NCI-H2196 (cell line): ENCODE measurements at regions not wholly inside any gene's neighbourhood (a gene's known extent, or its start where the extent isn't known, plus 50 kb on each side); places are given as distances from the start of the nearest gene placed in this dataset.
A peak's percentile ranks its signal among the peaks of the same experiment; 100 is the strongest.

Source experiments
- DNase-seq: peaks from one replicate; lab custom pipeline; 2025; ENCODE audit not compliant: unreplicated experiment; lab: John Stamatoyannopoulos, UW

- no peak for DNase-seq
Measured at GRCh38 chr18:39685303-39685902, 2119.8 kb upstream of the CELF4 start.

- no peak for DNase-seq
Measured at GRCh38 chr18:39681061-39681460, 2115.5 kb upstream of the CELF4 start.

- DNase-seq = no peak
Measured at GRCh38 chr18:39675906-39676305, 2110.3 kb upstream of the CELF4 start.

- DNase-seq = no peak
Measured at GRCh38 chr18:39675368-39675767, 2109.8 kb upstream of the CELF4 start.

DNA sequence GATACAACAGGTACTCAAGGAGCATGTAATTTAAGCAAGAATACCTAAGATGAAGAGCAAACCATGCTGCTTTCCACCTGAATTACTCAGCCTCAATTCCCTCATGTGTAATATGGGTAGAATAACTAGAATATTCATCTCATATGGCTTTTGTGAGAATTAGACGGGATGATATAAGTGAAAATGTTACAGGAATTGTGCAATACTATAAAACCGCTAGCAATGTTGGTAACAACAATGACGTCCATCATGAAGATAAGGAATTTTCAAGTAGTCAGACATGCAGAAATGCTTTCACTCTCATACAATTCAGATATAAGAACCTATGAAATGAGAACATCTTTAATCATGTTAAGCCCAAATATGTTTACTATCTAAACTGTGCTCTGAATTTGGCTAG lies 2106.6 kb upstream of the CELF4 start:
- DNase-seq = no peak

- DNase-seq = no peak
Measured at GRCh38 chr18:39667905-39668304, 2102.3 kb upstream of the CELF4 start.

DNA sequence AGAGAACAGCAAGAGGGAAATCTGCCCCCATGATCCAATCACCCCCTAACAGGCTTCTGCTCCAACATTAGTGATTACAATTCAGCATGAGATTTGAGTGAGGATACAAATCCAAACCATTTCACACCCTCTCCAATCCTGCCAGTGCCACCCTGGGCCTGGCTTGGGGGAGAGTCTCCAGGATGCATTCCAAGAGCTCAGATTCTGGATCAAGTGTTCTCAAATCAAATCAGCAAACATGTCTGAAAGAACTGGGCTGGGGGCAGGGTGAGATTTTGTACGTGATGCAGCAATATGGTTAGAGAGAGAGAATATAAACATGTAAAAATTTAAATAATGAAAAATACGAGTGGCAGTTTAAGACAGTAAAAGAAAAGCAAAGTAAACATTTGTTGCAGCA lies 2100.9 kb upstream of the CELF4 start:
- DNase-seq = no peak

GRCh38 chr18:39661856-39662366 lies 2096.3 kb upstream of the CELF4 start:
- no peak for DNase-seq

GRCh38 chr18:39660141-39660540 lies 2094.5 kb upstream of the CELF4 start:
- no peak for DNase-seq

- DNase-seq = no peak
Measured at GRCh38 chr18:39655341-39655740, 2089.7 kb upstream of the CELF4 start.

- DNase-seq = no peak
Measured at GRCh38 chr18:39653221-39653620, 2087.6 kb upstream of the CELF4 start.

- no peak for DNase-seq
Measured at GRCh38 chr18:39648616-39649015, 2083.0 kb upstream of the CELF4 start.

GRCh38 chr18:39647627-39648534 lies 2082.3 kb upstream of the CELF4 start:
- DNase-seq = peak; percentile 64

GRCh38 chr18:39638224-39638623 lies 2072.6 kb upstream of the CELF4 start:
- no peak for DNase-seq

DNA sequence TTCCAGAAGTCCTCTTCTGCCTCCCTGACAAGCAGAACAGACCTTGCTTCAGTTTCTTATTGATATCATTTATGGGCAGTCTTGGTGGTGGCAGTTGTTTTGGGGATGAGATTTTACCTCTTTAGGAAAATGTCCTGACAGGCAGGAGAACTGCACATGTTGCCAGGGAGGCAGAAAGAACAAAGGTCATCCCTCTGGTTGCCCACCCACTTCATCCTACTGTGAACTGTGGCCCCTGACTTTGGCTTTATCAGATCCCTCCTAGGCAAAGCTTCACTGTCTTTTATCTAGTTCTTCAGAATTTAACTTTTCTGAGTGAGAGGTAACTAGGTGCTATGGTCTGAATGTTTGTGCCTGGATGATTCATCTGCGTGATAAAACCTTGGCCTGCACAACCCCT lies 2071.3 kb upstream of the CELF4 start:
- DNase-seq = no peak

DNA sequence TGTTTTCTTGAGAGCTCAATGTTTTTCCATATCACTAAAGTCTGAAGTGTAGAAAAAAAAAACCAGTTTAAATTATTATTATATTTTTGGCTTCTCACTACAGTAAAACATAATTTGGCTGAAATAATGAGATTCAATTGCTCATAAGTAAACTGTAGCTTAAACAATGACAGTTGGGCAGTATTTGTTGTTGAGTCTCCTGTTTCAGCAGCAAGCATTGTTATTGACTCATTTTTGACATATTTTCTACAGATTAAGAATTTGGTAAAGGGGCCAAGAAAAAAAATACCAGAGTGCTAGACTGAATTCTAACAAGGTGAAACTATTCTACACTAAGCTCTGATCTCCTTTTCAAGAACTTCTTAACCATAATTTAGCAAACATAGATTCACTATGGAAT lies 2070.4 kb upstream of the CELF4 start:
- no peak for DNase-seq

DNA sequence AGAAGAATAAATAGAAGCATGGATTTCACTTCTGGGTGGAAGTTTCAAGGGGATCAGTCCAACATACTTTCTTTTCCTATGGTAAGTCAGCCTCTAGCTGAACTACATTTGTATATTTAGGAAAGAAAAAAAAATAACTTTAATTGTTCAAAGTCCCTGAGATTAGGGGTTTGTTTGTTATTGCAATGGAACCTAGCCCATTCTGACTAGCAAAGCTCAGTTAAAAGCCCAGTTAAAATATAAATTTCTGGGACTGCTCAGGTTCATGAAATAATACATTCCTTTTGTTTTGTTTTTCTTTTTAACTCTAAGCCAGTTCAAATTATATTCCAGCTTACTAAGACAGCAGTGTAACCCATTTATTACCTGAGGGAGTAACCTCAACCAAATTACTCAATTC lies 2069.6 kb upstream of the CELF4 start:
- DNase-seq = no peak

DNA sequence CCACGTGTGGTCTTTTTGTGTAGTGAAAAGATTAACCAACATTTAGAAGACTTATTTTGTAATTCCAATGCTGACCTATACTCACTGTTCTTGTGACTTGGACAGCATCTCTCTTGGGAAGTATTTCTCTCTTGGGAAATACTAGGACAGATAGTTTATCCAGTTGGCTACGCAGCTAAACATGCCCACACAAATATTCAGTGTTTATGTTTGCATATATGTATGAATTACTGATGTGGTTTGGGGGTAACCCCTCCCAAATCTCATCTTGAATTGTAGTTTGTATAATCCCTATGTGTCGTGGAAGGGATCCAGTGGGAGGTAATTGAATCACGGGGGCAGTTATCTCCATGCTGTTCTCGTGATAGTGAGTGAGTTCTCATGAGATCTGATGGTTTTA lies 2062.3 kb upstream of the CELF4 start:
- DNase-seq = no peak

- no peak for DNase-seq
Measured at GRCh38 chr18:39624961-39625360, 2059.4 kb upstream of the CELF4 start.

DNA sequence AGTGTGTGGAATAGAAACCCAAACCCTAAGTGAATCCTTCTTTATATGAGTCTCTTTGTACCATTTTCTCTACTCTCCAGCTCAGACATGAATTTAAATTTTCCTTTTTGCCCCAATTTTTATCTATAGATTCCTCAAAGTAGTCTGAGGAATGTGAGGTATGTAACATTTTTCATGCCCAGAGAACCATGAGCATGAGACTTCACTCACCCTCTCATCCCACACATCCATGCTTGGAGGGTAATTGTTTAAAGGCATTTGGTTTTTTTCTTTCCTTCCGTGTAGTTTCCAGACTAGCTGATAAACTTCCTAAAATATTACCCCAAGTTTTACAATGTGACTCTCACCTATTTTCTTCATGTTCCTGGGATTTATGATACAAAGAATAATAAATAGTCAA lies 2056.8 kb upstream of the CELF4 start:
- no peak for DNase-seq

DNA sequence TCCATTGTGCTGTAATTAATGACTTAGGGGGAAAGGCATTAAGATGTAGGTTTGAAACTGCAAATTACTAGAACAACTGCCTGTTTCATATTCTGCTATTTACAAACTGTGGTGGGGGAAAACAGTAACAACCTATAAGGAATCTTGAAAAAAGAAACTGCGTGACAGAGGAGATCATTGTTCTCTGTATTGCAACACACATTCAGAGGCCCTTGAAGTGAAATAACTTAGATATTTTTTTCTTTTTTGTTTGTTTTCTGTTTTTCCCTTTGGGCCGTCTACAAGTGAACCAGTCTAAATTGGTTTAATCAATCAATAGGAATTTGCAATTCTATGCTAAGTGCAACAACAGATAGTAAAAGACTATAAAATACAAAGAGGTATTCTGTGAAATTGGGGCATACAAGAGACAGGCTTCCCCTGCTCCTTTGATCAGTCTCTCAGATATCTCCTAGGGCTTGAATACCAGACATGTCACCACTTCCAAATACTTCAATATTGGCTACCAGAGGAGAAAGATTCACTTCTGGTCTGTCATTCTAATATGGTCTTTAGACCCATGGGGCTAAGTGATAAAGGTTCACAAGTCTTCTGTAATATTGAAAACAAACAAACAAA lies 2055.1 kb upstream of the CELF4 start:
- DNase-seq = no peak
